GM12872 (cell line): ENCODE measurements at regions not wholly inside any gene's neighbourhood (a gene's known extent, or its start where the extent isn't known, plus 50 kb on each side); places are given as distances from the start of the nearest gene placed in this dataset.

Source experiments
- CTCF ChIP-seq: IDR thresholded peaks from 3 replicates; pipeline ENCODE4 v1.5.1; 2011; ENCODE audit warnings: low read depth, mild to moderate bottlenecking, low read length, moderate library complexity; ENCODE audit not compliant: insufficient read depth

- no peak for TF ChIP-seq CTCF
Measured at GRCh38 chr18:10059610-10060468, 146.0 kb downstream of the VAPA start.

DNA sequence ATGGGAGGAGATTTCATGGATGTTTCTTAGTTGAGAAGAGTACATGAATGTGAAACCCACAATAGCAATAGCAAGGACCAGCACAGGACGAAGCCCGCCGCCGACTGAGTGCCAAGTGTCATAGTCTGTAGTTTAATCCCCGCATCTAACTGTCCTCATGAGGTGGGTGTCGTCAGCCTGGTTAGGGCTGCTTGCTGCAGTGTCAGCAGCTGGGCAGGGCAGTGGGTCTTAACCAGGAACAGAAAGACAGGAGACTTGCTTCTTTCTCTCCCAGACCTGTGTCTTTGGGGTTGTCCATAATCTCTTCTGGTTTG lies 146.6 kb downstream of the VAPA start:
- no peak for TF ChIP-seq CTCF

- TF ChIP-seq CTCF: no peak
Measured at GRCh38 chr18:10060841-10061240, 147.0 kb downstream of the VAPA start.

DNA sequence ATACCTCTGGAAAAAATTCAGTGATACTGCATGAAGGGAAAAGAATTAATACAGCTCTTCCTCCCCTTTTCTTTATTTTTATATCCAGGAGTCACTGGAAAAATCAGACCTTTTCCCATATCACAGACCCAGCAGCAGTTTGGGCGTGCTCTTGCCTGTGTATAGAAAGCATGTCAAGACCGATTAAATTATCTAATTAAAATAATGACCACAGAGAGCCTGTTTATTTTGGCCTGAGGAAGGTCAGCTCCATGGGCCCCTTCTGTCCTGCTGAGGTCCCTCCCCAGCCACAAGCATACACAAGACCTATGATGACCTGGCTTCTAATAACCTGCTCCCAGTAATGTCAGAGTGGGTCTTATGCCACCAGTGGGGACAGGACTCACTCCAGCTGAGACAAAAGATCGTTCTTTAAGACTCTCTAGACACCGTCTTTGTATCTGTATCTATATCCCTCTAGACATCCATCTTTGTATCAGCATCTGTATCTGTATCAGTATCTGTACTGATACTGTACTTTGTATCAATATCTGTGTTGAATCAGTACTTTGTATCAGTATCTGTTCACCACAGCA lies 147.8 kb downstream of the VAPA start:
- no peak for TF ChIP-seq CTCF

- no peak for TF ChIP-seq CTCF
Measured at GRCh38 chr18:10062302-10063300, 148.8 kb downstream of the VAPA start.

- TF ChIP-seq CTCF: no peak
Measured at GRCh38 chr18:10063489-10063888, 149.7 kb downstream of the VAPA start.

DNA sequence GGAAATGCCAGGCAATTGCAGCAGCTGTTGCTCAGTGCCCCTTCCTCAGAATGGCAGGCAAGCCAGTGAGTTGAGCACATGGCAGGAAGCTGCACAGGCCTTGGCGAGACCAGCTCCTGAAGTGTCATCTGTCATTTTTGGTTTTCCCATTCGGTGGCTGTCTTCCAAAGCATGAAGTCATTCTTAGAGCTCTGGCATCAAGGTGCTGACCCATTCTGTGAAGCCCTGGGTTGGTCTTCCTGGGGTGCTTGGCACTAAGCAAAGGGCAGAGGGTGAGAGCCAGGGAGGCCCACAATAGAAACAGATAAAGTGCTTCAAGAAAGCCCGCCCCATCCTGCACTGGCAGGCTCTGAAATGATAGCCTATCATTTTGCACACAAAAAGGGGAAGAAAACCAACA lies 150.5 kb downstream of the VAPA start:
- no peak for TF ChIP-seq CTCF
